GM12878 (cell line): ENCODE measurements at regions not wholly inside any gene's neighbourhood (a gene's known extent, or its start where the extent isn't known, plus 50 kb on each side); places are given as distances from the start of the nearest gene placed in this dataset.

Source experiments
- ATAC-seq: fragments of 200-7000 bp; cut with Tn5 transposase; 3 replicates; pipeline ENCODE4 v1.9.1; 2020; ENCODE audit warnings: mild to moderate bottlenecking, moderate library complexity
- BruUV-seq: library from RNA; stranded (reverse); fragments of 400-500 nt; replicated peaks from 2 replicates; lab custom pipeline; 2021; lab: Mats Ljungman, UMichigan
- CTCF ChIA-PET: fragments of 300-600 bp; sonication (Branson Sonifier 250); formaldehyde crosslinking; extraction: SDS; loops from one replicate; lab custom pipeline; 2021; ENCODE audit warnings: inconsistent platforms; lab: Yijun Ruan, JAX
- POLR2A ChIA-PET: fragments of 350-600 bp; formaldehyde crosslinking; extraction: SDS; loops from one replicate; lab custom pipeline; 2021; ENCODE audit warnings: inconsistent platforms; lab: Charles Lee
- RAD21 ChIA-PET: fragments of 300-600 bp; sonication (Branson Sonifier 250); formaldehyde crosslinking; loops from one replicate; lab custom pipeline; 2023; ENCODE audit warnings: antibody characterized with exemption; ENCODE audit not compliant: unreplicated experiment; lab: Charles Lee
- SMC1A ChIA-PET: fragments of 300-600 bp; sonication (Branson Sonifier 250); formaldehyde crosslinking; loops from one replicate; lab custom pipeline; 2023; ENCODE audit not compliant: unreplicated experiment, uncharacterized antibody; lab: Charles Lee
- DNase-seq: peaks from one replicate; pipeline ENCODE4 v3.0.0-alpha.2; 2011; ENCODE audit warnings: low read depth, low spot score
- FAIRE-seq: peaks from 3 replicates; lab custom pipeline; 2011; peaks lifted over from hg19 to GRCh38; lab: Jason Lieb, UNC
- H2AFZ ChIP-seq: 2 replicates; pipeline ENCODE4 v1.6.0; 2011; ENCODE audit warnings: low read depth, low read length, control low read depth; ENCODE audit not compliant: control insufficient read depth
- H3K27ac ChIP-seq: 2 replicates; pipeline ENCODE4 v1.5.1; 2011; ENCODE audit warnings: control low read depth; ENCODE audit not compliant: control insufficient read depth, insufficient read depth
- H3K27me3 ChIP-seq, 2 experiments: replicated peaks in 1 of 2; 2 replicates each; pipeline versions ENCODE4 v1.6.0 to v1.6.1; 2011; ENCODE audit warnings: low read length in 1 of 2; ENCODE audit not compliant: control insufficient read depth in 2 of 2, insufficient read depth in 2 of 2
- H3K36me3 ChIP-seq, 2 experiments: 2 replicates each; pipeline ENCODE4 v1.5.1; 2011; ENCODE audit warnings: low read length in 1 of 2; ENCODE audit not compliant: control insufficient read depth in 2 of 2, insufficient read depth in 2 of 2
- H3K4me1 ChIP-seq: 2 replicates; pipeline ENCODE4 v1.6.1; 2011; ENCODE audit warnings: mild to moderate bottlenecking, low read length, moderate library complexity, mixed read lengths; ENCODE audit not compliant: control insufficient read depth, insufficient read depth
- H3K4me2 ChIP-seq: 2 replicates; pipeline ENCODE4 v1.6.0; 2011; ENCODE audit warnings: control low read depth; ENCODE audit not compliant: control insufficient read depth, insufficient read depth
- H3K4me3 ChIP-seq: fragments of 200-600 bp; sonication (generic); 2 replicates; pipeline ENCODE4 v1.5.1; 2016
- H3K79me2 ChIP-seq: 2 replicates; pipeline ENCODE4 v1.6.0; 2011; ENCODE audit warnings: low read length; ENCODE audit not compliant: control insufficient read depth, insufficient read depth
- H3K9ac ChIP-seq: 2 replicates; pipeline ENCODE4 v1.8.0; 2011; ENCODE audit warnings: low read length, control low read depth, mixed read lengths; ENCODE audit not compliant: control insufficient read depth, insufficient read depth
- H3K9me3 ChIP-seq: replicated peaks from 3 replicates; pipeline ENCODE4 v1.5.1; 2011; ENCODE audit warnings: mild to moderate bottlenecking, low read length; ENCODE audit not compliant: control insufficient read depth, insufficient read depth
- H4K20me1 ChIP-seq: 2 replicates; pipeline ENCODE4 v1.6.0; 2011; ENCODE audit not compliant: control insufficient read depth, insufficient read depth
- BACH1 ChIP-seq: fragments of 450-650 bp; IDR thresholded peaks from 2 replicates; pipeline ENCODE4 v1.6.1; 2017; ENCODE audit warnings: mild to moderate bottlenecking, borderline replicate concordance
- CHD2 ChIP-seq: IDR thresholded peaks from 2 replicates; pipeline ENCODE4 v1.6.1; 2011; ENCODE audit warnings: low read depth, low read length, improper control_type of control experiment, borderline replicate concordance
- EGR1 ChIP-seq, 2 experiments: IDR thresholded peaks; 1 replicate in 1 of 2; 2 replicates in 1 of 2; pipeline ENCODE4 v1.6.1; 2011 to 2012; ENCODE audit warnings: low read depth in 2 of 2, low read length in 2 of 2, borderline replicate concordance in 1 of 2, mild to moderate bottlenecking in 1 of 2, moderate library complexity in 1 of 2
- EP300 ChIP-seq, 2 experiments: fragments of 150-350 bp in 1 of 2; IDR thresholded peaks; 2 replicates each; pipeline ENCODE4 v1.6.1; 2011 to 2012; ENCODE audit warnings: low read depth in 2 of 2, low read length in 2 of 2, borderline replicate concordance in 1 of 2, improper control_type of control experiment in 1 of 2, inconsistent platforms in 1 of 2; ENCODE audit not compliant: control insufficient read depth in 1 of 2
- FOXM1 ChIP-seq: IDR thresholded peaks from 2 replicates; pipeline ENCODE4 v1.6.1; 2012; ENCODE audit warnings: low read depth, mild to moderate bottlenecking, inconsistent platforms, low read length, moderate library complexity
- JUNB ChIP-seq: IDR thresholded peaks from 2 replicates; pipeline ENCODE4 v1.6.1; 2016; ENCODE audit warnings: antibody characterized with exemption, mild to moderate bottlenecking
- MXI1 ChIP-seq: fragments of 150-350 bp; IDR thresholded peaks from 2 replicates; pipeline ENCODE4 v1.6.1; 2011; ENCODE audit warnings: low read depth, mild to moderate bottlenecking, inconsistent platforms, low read length, improper control_type of control experiment
- POLR2AphosphoS5 ChIP-seq: IDR thresholded peaks from 2 replicates; pipeline ENCODE4 v1.6.1; 2011; ENCODE audit warnings: mild to moderate bottlenecking, low read length, inconsistent platforms
- RFX5 ChIP-seq: IDR thresholded peaks from 2 replicates; pipeline ENCODE4 v1.6.1; 2011; ENCODE audit warnings: low read depth, low read length, improper control_type of control experiment
- TCF7 ChIP-seq: IDR thresholded peaks from 2 replicates; pipeline ENCODE4 v1.6.1; 2014; ENCODE audit warnings: antibody characterized with exemption, borderline replicate concordance
- WGBS: methylation state at CpG from one replicate; pipeline ENCODE4 v1.1.6; 2016; ENCODE audit warnings: low lambda C conversion rate; ENCODE audit not compliant: insufficient replicate concordance, insufficient coverage; ENCODE audit errors: missing lambda C conversion rate; 5-methylcytosine and 5-hydroxymethylcytosine counted together
- in situ Hi-C: fragments of 300-500 bp; cut with MboI; formaldehyde crosslinking; loops from 9 replicates; pipeline ENCODE4 v1.14.3; 2018; ENCODE audit warnings: mixed read lengths
- intact Hi-C: fragments of 100-400 bp; cut with micrococcal nuclease; formaldehyde crosslinking; loops from one replicate; pipeline ENCODE4 v1.14.2; 2022; ENCODE audit not compliant: unreplicated experiment

DNA sequence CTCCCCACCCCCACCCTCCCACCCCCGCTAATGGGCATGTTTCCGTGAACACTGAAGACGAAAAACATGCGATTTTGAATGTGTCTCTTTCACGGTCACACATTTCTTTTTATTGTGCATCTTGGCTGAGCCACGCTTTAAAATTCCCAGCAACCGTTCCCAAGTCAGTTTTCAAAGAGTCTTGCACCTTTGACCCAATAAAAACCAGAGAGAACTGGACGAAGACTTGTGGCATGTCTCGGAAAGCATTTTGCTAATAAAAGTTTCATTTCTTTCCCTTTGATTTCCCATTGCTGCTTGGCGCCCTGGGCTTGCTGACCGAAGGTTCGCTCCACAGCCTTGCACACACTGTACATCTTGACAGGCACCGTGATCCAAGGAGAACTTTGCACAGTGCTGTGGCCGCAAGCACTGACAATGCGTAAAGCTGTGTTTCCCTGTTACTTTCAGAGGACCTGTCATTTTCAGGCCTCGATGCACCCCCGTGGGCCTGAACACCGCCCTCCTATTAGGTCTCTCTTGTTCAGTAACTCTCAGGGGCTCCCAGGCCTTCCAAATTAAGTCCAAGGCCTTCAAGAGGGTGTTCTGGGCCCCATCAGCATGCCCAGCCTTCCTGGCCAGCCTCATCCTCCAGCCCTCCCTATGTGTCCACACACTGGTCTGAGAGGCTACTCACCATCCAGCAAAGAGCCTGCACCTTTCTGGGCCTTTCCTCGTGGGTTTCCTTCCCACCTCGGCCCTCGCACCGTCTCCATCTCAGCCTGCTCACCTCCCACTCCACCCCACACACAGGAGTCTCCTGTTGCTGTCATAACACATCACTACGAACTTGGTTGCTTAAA lies 63.4 kb upstream of the DIO3 start:
- in situ Hi-C loops (no loop called here), intact Hi-C loops (no loop called here)
- no peak overlapping the region for H3K4me3 ChIP-seq
- no peaks in the 10 kb centered on the region for H3K36me3 ChIP-seq
- H2AFZ ChIP-seq: no peak overlapping the region
- H3K9ac ChIP-seq: no peak overlapping the region
- H3K4me1 ChIP-seq: no peaks in the 10 kb centered on the region
- ATAC-seq (no peak), DNase-seq (no peak), FAIRE-seq (no peak)
- no peaks in the 10 kb centered on the region; a peak in 1 of 4 replicates for H3K27me3 ChIP-seq
- H3K4me2 ChIP-seq: no peak overlapping the region
- BruUV-seq: no TSS peak
- H3K27ac ChIP-seq: no peak overlapping the region
- no peaks in the 10 kb centered on the region for H4K20me1 ChIP-seq
- 24% methylated on average over 23 of the region's 23 CpGs for WGBS
- POLR2A ChIA-PET: no interaction called here
- SMC1A ChIA-PET: no interaction called here
- RAD21 ChIA-PET: no interaction called here
- no peaks in the 10 kb centered on the region for H3K9me3 ChIP-seq
- TF ChIP-seq EP300 (IDR thresholded peaks at IDR 0.05; ENCODE audit: borderline replicate concordance in 1 of 2, control insufficient read depth in 1 of 2, low read depth in 2 of 2, low read length in 2 of 2): no peak
- no peak for TF ChIP-seq FOXM1
- no peak for TF ChIP-seq RFX5
- no peak for TF ChIP-seq BACH1
- TF ChIP-seq JUNB: no peak
- no peak for TF ChIP-seq POLR2AphosphoS5
- TF ChIP-seq EGR1 (IDR thresholded peaks at IDR 0.05; ENCODE audit: borderline replicate concordance in 1 of 2, low read depth in 2 of 2, low read length in 2 of 2): no peak
- no peak for TF ChIP-seq CHD2
- TF ChIP-seq MXI1: no peak
- TF ChIP-seq TCF7: no peak
- H3K79me2 ChIP-seq: no peaks in the 10 kb centered on the region
- CTCF ChIA-PET: interaction anchor here (0.6 kb wide), 1 partner anchor 19 kb away, joined by 3 read pairs; no protein-coding TSS in a partner anchor
